Fibroblast of villous mesenchyme (primary cell): ENCODE measurements at regions not wholly inside any gene's neighbourhood (a gene's known extent, or its start where the extent isn't known, plus 50 kb on each side); places are given as distances from the start of the nearest gene placed in this dataset.

Experiments used
- DNase-seq: peaks from one replicate; pipeline ENCODE4 v3.0.0-alpha.2; 2010; ENCODE audit warnings: low read depth
- H3K4me3 ChIP-seq: 2 replicates; pipeline ENCODE4 v1.5.1; 2011; ENCODE audit warnings: low read depth, mild to moderate bottlenecking, low read length
- CTCF ChIP-seq: IDR thresholded peaks from 2 replicates; pipeline ENCODE4 v1.5.1; 2012; ENCODE audit warnings: low read depth, mild to moderate bottlenecking, low read length; ENCODE audit not compliant: insufficient read depth

GRCh38 chr11:80388536-80388935, 947.7 kb upstream of the TENM4 start:
- no peak for TF ChIP-seq CTCF
- H3K4me3 ChIP-seq = no peak overlapping the region
- DNase-seq = no peak

GRCh38 chr11:80388130-80388529, 947.3 kb upstream of the TENM4 start:
- no peak for DNase-seq
- TF ChIP-seq CTCF = no peak
- no peak overlapping the region for H3K4me3 ChIP-seq

- DNase-seq = peak; percentile 0
- H3K4me3 ChIP-seq = no peak overlapping the region
- no peak for TF ChIP-seq CTCF
Observed at GRCh38 chr11:80383655-80384054, 942.8 kb upstream of the TENM4 start.

GRCh38 chr11:80379620-80380278, 938.9 kb upstream of the TENM4 start:
- no peak overlapping the region for H3K4me3 ChIP-seq
- DNase-seq = no peak
- no peak for TF ChIP-seq CTCF

GRCh38 chr11:80371931-80372330, 931.1 kb upstream of the TENM4 start:
- no peak for DNase-seq

GRCh38 chr11:80365980-80366379, 925.1 kb upstream of the TENM4 start:
- H3K4me3 ChIP-seq = no peak overlapping the region
- no peak for TF ChIP-seq CTCF
- no peak for DNase-seq

More at GRCh38 chr11:80371931-80372330, 931.1 kb upstream of the TENM4 start:
- H3K4me3 ChIP-seq = no peak overlapping the region
- no peak for TF ChIP-seq CTCF

GRCh38 chr11:80365076-80365725, 924.4 kb upstream of the TENM4 start:
- TF ChIP-seq CTCF = no peak
- H3K4me3 ChIP-seq = no peak overlapping the region
- no peak for DNase-seq
